Endothelial cell of hepatic sinusoid (primary cell): ENCODE measurements at regions not wholly inside any gene's neighbourhood (a gene's known extent, or its start where the extent isn't known, plus 50 kb on each side); places are given as distances from the start of the nearest gene placed in this dataset.

Source experiments
- in situ Hi-C: cut with HindIII; loops from 2 replicates; pipeline ENCODE4 v1.10.0; 2017; ENCODE audit warnings: low sequenced_read_pairs

GRCh38 chr2:240225660-240226475, 85.4 kb upstream of the OTOS start:
- in situ Hi-C loops: no loop called here

- in situ Hi-C loops: no loop called here
These were observed 86.4 kb upstream of the OTOS start for GRCh38 chr2:240226672-240227537.

- in situ Hi-C loops: no loop called here
These were observed 87.3 kb upstream of the OTOS start for GRCh38 chr2:240227538-240228428.

- in situ Hi-C loops: no loop called here
These were observed 88.5 kb upstream of the OTOS start for GRCh38 chr2:240229005-240229404.

- in situ Hi-C loops: no loop called here
These were observed 89.3 kb upstream of the OTOS start for GRCh38 chr2:240229603-240230235.

GRCh38 chr2:240230291-240230931, 90.0 kb upstream of the OTOS start:
- in situ Hi-C loops: no loop called here

GRCh38 chr2:240231838-240232244, 91.4 kb upstream of the OTOS start:
- in situ Hi-C loops: no loop called here

GRCh38 chr2:240232264-240232915, 91.9 kb upstream of the OTOS start:
- in situ Hi-C loops: no loop called here

GRCh38 chr2:240232961-240233884, 92.8 kb upstream of the OTOS start:
- in situ Hi-C loops: no loop called here

GRCh38 chr2:240233885-240234502, 93.5 kb upstream of the OTOS start:
- in situ Hi-C loops: no loop called here

GRCh38 chr2:240234503-240234951, 94.1 kb upstream of the OTOS start:
- in situ Hi-C loops: no loop called here

- in situ Hi-C loops: loop anchor here (5.0 kb wide), 1 partner anchor 202 kb away; the partner anchor contains the start of gene GPC1
These were observed 94.8 kb upstream of the OTOS start for GRCh38 chr2:240235149-240235803.

GRCh38 chr2:240235811-240236210, 95.4 kb upstream of the OTOS start:
- in situ Hi-C loops: loop anchor here (5.0 kb wide), 1 partner anchor 201 kb away; the partner anchor contains the start of gene GPC1

- in situ Hi-C loops: loop anchor here (5.0 kb wide), 1 partner anchor 201 kb away; the partner anchor contains the start of gene GPC1
These were observed 96.0 kb upstream of the OTOS start for GRCh38 chr2:240236217-240237111.

- in situ Hi-C loops: loop anchor here (5.0 kb wide), 1 partner anchor 200 kb away; the partner anchor contains the start of gene GPC1
These were observed 97.2 kb upstream of the OTOS start for GRCh38 chr2:240237609-240238174.

GRCh38 chr2:240238201-240238600, 97.7 kb upstream of the OTOS start:
- in situ Hi-C loops: loop anchor here (5.0 kb wide), 1 partner anchor 199 kb away; the partner anchor contains the start of gene GPC1
